GM12892 (cell line): ENCODE measurements at regions not wholly inside any gene's neighbourhood (a gene's known extent, or its start where the extent isn't known, plus 50 kb on each side); places are given as distances from the start of the nearest gene placed in this dataset.

Experiments
- POLR2A ChIP-seq: IDR thresholded peaks from 2 replicates; pipeline ENCODE4 v1.6.1; 2011; ENCODE audit warnings: low read depth, low read length, control low read depth
- POLR2AphosphoS5 ChIP-seq: IDR thresholded peaks from 2 replicates; pipeline ENCODE4 v1.6.1; 2011; ENCODE audit warnings: low read depth, low read length, control low read depth
- TAF1 ChIP-seq: IDR thresholded peaks from 2 replicates; pipeline ENCODE4 v1.6.1; 2011; ENCODE audit warnings: low read depth, mild to moderate bottlenecking, control low read depth, low read length, borderline replicate concordance

- no peak for TF ChIP-seq POLR2A
- TF ChIP-seq TAF1, result no peak
- no peak for TF ChIP-seq POLR2AphosphoS5
These were observed 388.1 kb downstream of the KCNRG start for GRCh38 chr13:50403311-50403710.
